GM12878 (cell line): ENCODE measurements at regions not wholly inside any gene's neighbourhood (a gene's known extent, or its start where the extent isn't known, plus 50 kb on each side); places are given as distances from the start of the nearest gene placed in this dataset.

Experiments
- ATAC-seq: fragments of 200-7000 bp; cut with Tn5 transposase; 3 replicates; pipeline ENCODE4 v1.9.1; 2020; ENCODE audit warnings: mild to moderate bottlenecking, moderate library complexity
- BruUV-seq: library from RNA; stranded (reverse); fragments of 400-500 nt; replicated peaks from 2 replicates; lab custom pipeline; 2021; lab: Mats Ljungman, UMichigan
- CTCF ChIA-PET: fragments of 300-600 bp; sonication (Branson Sonifier 250); formaldehyde crosslinking; extraction: SDS; loops from one replicate; lab custom pipeline; 2021; ENCODE audit warnings: inconsistent platforms; lab: Yijun Ruan, JAX
- POLR2A ChIA-PET: fragments of 350-600 bp; formaldehyde crosslinking; extraction: SDS; loops from one replicate; lab custom pipeline; 2021; ENCODE audit warnings: inconsistent platforms; lab: Charles Lee
- RAD21 ChIA-PET: fragments of 300-600 bp; sonication (Branson Sonifier 250); formaldehyde crosslinking; loops from one replicate; lab custom pipeline; 2023; ENCODE audit warnings: antibody characterized with exemption; ENCODE audit not compliant: unreplicated experiment; lab: Charles Lee
- SMC1A ChIA-PET: fragments of 300-600 bp; sonication (Branson Sonifier 250); formaldehyde crosslinking; loops from one replicate; lab custom pipeline; 2023; ENCODE audit not compliant: unreplicated experiment, uncharacterized antibody; lab: Charles Lee
- DNase-seq: peaks from one replicate; pipeline ENCODE4 v3.0.0-alpha.2; 2011; ENCODE audit warnings: low read depth, low spot score
- FAIRE-seq: peaks from 3 replicates; lab custom pipeline; 2011; peaks lifted over from hg19 to GRCh38; lab: Jason Lieb, UNC
- H2AFZ ChIP-seq: 2 replicates; pipeline ENCODE4 v1.6.0; 2011; ENCODE audit warnings: low read depth, low read length, control low read depth; ENCODE audit not compliant: control insufficient read depth
- H3K27ac ChIP-seq: 2 replicates; pipeline ENCODE4 v1.5.1; 2011; ENCODE audit warnings: control low read depth; ENCODE audit not compliant: control insufficient read depth, insufficient read depth
- H3K27me3 ChIP-seq, 2 experiments: replicated peaks in 1 of 2; 2 replicates each; pipeline versions ENCODE4 v1.6.0 to v1.6.1; 2011; ENCODE audit warnings: low read length in 1 of 2; ENCODE audit not compliant: control insufficient read depth in 2 of 2, insufficient read depth in 2 of 2
- H3K36me3 ChIP-seq, 2 experiments: 2 replicates each; pipeline ENCODE4 v1.5.1; 2011; ENCODE audit warnings: low read length in 1 of 2; ENCODE audit not compliant: control insufficient read depth in 2 of 2, insufficient read depth in 2 of 2
- H3K4me1 ChIP-seq: 2 replicates; pipeline ENCODE4 v1.6.1; 2011; ENCODE audit warnings: mild to moderate bottlenecking, low read length, moderate library complexity, mixed read lengths; ENCODE audit not compliant: control insufficient read depth, insufficient read depth
- H3K4me2 ChIP-seq: 2 replicates; pipeline ENCODE4 v1.6.0; 2011; ENCODE audit warnings: control low read depth; ENCODE audit not compliant: control insufficient read depth, insufficient read depth
- H3K4me3 ChIP-seq: fragments of 200-600 bp; sonication (generic); 2 replicates; pipeline ENCODE4 v1.5.1; 2016
- H3K79me2 ChIP-seq: 2 replicates; pipeline ENCODE4 v1.6.0; 2011; ENCODE audit warnings: low read length; ENCODE audit not compliant: control insufficient read depth, insufficient read depth
- H3K9ac ChIP-seq: 2 replicates; pipeline ENCODE4 v1.8.0; 2011; ENCODE audit warnings: low read length, control low read depth, mixed read lengths; ENCODE audit not compliant: control insufficient read depth, insufficient read depth
- H3K9me3 ChIP-seq: replicated peaks from 3 replicates; pipeline ENCODE4 v1.5.1; 2011; ENCODE audit warnings: mild to moderate bottlenecking, low read length; ENCODE audit not compliant: control insufficient read depth, insufficient read depth
- H4K20me1 ChIP-seq: 2 replicates; pipeline ENCODE4 v1.6.0; 2011; ENCODE audit not compliant: control insufficient read depth, insufficient read depth
- BHLHE40 ChIP-seq, 2 experiments: fragments of 450-650 bp in 1 of 2; IDR thresholded peaks; 2 replicates each; pipeline ENCODE4 v1.6.1; 2011 to 2017; ENCODE audit warnings: low read depth in 2 of 2, borderline replicate concordance in 1 of 2, improper control_type of control experiment in 1 of 2, low read length in 1 of 2, mild to moderate bottlenecking in 1 of 2
- EED ChIP-seq: sonication (generic); IDR thresholded peaks from 2 replicates; pipeline ENCODE4 v1.6.1; 2016; ENCODE audit warnings: antibody characterized with exemption, low read depth
- FOS ChIP-seq: IDR thresholded peaks from 3 replicates; pipeline ENCODE4 v1.6.1; 2011; ENCODE audit warnings: borderline replicate concordance; ENCODE audit not compliant: insufficient read length; ENCODE audit errors: extremely low read depth
- JUNB ChIP-seq: IDR thresholded peaks from 2 replicates; pipeline ENCODE4 v1.6.1; 2016; ENCODE audit warnings: antibody characterized with exemption, mild to moderate bottlenecking
- NBN ChIP-seq: fragments of 450-650 bp; IDR thresholded peaks from 2 replicates; pipeline ENCODE4 v1.6.1; 2016
- NFXL1 ChIP-seq: fragments of 450-650 bp; IDR thresholded peaks from 2 replicates; pipeline ENCODE4 v1.6.1; 2017; ENCODE audit warnings: antibody characterized with exemption, mild to moderate bottlenecking, borderline replicate concordance
- POLR2AphosphoS5 ChIP-seq: IDR thresholded peaks from 2 replicates; pipeline ENCODE4 v1.6.1; 2011; ENCODE audit warnings: mild to moderate bottlenecking, low read length, inconsistent platforms
- POU2F2 ChIP-seq: IDR thresholded peaks from 3 replicates; pipeline ENCODE4 v1.6.1; 2011; ENCODE audit warnings: low read depth, mild to moderate bottlenecking, low read length, borderline replicate concordance
- SIX5 ChIP-seq: IDR thresholded peaks from 2 replicates; pipeline ENCODE4 v1.6.1; 2011; ENCODE audit warnings: mild to moderate bottlenecking, low read depth, low read length, moderate library complexity; ENCODE audit not compliant: severe bottlenecking
- TAF1 ChIP-seq: IDR thresholded peaks from 2 replicates; pipeline ENCODE4 v1.6.1; 2011; ENCODE audit warnings: mild to moderate bottlenecking, low read depth, low read length, borderline replicate concordance
- ZNF207 ChIP-seq: fragments of 450-650 bp; IDR thresholded peaks from 2 replicates; pipeline ENCODE4 v1.6.1; 2014; ENCODE audit warnings: antibody characterized with exemption, mild to moderate bottlenecking, borderline replicate concordance
- ZNF274 ChIP-seq: IDR thresholded peaks from one replicate; pipeline ENCODE4 v1.8.0; 2011; ENCODE audit not compliant: insufficient read length, insufficient read depth
- WGBS: methylation state at CpG from one replicate; pipeline ENCODE4 v1.1.6; 2016; ENCODE audit warnings: low lambda C conversion rate; ENCODE audit not compliant: insufficient replicate concordance, insufficient coverage; ENCODE audit errors: missing lambda C conversion rate; 5-methylcytosine and 5-hydroxymethylcytosine counted together
- in situ Hi-C: fragments of 300-500 bp; cut with MboI; formaldehyde crosslinking; loops from 9 replicates; pipeline ENCODE4 v1.14.3; 2018; ENCODE audit warnings: mixed read lengths
- intact Hi-C: fragments of 100-400 bp; cut with micrococcal nuclease; formaldehyde crosslinking; loops from one replicate; pipeline ENCODE4 v1.14.2; 2022; ENCODE audit not compliant: unreplicated experiment
- TF ChIP-seq, protein P1 (sequence below): fragments of 450-650 bp; IDR thresholded peaks from 2 replicates; pipeline ENCODE4 v1.6.1; 2017; ENCODE audit warnings: mild to moderate bottlenecking, moderate library complexity
- TF ChIP-seq, protein P2 (sequence below): fragments of 450-650 bp; IDR thresholded peaks from 2 replicates; pipeline ENCODE4 v1.6.1; 2016; ENCODE audit warnings: mild to moderate bottlenecking, moderate library complexity, borderline replicate concordance

DNA sequence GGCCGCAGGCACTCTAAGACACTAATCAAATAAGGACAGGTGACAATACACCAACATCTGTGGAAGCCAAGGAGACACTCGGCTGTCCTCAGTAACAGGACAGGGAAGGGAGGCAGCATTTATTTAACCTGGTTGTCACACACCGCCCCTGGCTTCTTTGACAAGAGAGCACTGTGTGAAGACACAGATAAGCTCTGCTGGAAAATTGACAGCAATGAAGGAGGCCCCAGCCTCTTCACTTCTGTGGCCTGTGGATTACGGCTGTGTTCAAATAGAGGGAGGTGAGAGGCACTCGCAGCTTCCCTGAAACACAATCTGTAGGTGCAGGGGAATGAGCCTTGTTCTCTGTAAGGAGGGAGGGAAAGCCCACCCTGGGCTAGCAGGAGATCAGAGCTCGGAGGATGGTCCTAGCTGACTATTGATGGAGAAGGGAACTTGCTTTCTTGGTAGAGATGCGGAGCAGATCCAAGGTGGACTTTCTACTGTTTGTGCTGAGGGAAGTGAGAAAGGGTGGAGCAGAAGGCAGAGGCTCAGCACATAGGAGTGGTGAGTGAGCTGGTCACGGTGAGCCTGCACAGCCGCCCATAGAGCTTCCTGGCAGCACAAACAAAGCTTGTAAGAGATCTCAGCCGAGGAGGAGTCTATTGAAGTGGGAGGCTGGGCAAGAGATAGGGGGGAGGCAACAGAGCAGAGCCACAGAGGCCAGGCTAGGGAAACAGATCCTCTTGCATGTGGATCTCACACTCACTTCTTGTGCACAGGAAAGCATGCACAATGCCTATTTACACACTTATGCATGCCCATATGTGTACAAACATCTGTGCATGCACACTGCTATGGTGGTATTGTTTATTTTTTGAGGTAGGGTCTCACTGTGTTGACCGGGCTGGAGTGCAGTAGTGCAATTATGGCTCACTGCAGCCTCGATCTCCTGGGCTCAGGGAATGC lies 114.6 kb upstream of the THY1 start (continued):
- TF ChIP-seq POLR2AphosphoS5: no peak
- TF ChIP-seq EED: no peak

DNA sequence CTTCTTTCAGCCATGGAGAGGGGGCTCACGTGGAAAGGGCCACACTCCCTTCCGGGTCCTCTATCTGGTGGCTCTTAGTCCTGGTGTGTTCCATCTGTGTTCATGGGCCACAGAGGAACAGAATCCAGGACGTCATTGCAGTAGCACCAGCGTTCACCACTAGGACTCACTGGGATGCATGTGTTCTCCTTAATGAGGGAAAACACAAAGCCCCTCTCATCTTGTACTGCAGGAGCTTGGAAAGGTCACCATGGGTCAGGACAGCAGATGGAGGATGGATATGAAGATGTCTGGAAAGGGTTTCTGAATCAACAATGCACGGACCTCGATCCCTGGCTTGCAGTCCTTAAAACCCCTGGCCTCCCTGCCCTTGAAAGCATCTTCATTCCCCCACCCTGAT lies 113.8 kb upstream of the THY1 start:
- intact Hi-C loops: no loop called here
- DNase-seq: no peak
- H2AFZ ChIP-seq: no peak overlapping the region
- POLR2A ChIA-PET: no interaction called here
- H3K9ac ChIP-seq: no peak overlapping the region
- H3K27ac ChIP-seq: no peak overlapping the region
- in situ Hi-C loops: loop anchor here (5.0 kb wide), 1 partner anchor 54 kb away; no protein-coding TSS in a partner anchor
- RAD21 ChIA-PET: no interaction called here
- WGBS: 9% methylated on average over 6 of the region's 6 CpGs
- ATAC-seq: no peak
- H3K4me1 ChIP-seq: peaks cover 3% of the 10 kb centered on the region
- no peaks in the 10 kb centered on the region for H3K9me3 ChIP-seq
- CTCF ChIA-PET: interaction anchor here (0.9 to 1.5 kb wide), 3 partner anchors 55 to 192 kb away, joined by 3 to 5 read pairs (median 3); partner anchors contain the start of gene NECTIN1
- TF ChIP-seq NFXL1: no peak
- TF ChIP-seq NBN: no peak
- TF ChIP-seq, protein P1, sequence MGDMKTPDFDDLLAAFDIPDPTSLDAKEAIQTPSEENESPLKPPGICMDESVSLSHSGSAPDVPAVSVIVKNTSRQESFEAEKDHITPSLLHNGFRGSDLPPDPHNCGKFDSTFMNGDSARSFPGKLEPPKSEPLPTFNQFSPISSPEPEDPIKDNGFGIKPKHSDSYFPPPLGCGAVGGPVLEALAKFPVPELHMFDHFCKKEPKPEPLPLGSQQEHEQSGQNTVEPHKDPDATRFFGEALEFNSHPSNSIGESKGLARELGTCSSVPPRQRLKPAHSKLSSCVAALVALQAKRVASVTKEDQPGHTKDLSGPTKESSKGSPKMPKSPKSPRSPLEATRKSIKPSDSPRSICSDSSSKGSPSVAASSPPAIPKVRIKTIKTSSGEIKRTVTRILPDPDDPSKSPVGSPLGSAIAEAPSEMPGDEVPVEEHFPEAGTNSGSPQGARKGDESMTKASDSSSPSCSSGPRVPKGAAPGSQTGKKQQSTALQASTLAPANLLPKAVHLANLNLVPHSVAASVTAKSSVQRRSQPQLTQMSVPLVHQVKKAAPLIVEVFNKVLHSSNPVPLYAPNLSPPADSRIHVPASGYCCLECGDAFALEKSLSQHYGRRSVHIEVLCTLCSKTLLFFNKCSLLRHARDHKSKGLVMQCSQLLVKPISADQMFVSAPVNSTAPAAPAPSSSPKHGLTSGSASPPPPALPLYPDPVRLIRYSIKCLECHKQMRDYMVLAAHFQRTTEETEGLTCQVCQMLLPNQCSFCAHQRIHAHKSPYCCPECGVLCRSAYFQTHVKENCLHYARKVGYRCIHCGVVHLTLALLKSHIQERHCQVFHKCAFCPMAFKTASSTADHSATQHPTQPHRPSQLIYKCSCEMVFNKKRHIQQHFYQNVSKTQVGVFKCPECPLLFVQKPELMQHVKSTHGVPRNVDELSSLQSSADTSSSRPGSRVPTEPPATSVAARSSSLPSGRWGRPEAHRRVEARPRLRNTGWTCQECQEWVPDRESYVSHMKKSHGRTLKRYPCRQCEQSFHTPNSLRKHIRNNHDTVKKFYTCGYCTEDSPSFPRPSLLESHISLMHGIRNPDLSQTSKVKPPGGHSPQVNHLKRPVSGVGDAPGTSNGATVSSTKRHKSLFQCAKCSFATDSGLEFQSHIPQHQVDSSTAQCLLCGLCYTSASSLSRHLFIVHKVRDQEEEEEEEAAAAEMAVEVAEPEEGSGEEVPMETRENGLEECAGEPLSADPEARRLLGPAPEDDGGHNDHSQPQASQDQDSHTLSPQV: no peak
- TF ChIP-seq POU2F2: no peak
- TF ChIP-seq FOS: no peak
- TF ChIP-seq, protein P2, sequence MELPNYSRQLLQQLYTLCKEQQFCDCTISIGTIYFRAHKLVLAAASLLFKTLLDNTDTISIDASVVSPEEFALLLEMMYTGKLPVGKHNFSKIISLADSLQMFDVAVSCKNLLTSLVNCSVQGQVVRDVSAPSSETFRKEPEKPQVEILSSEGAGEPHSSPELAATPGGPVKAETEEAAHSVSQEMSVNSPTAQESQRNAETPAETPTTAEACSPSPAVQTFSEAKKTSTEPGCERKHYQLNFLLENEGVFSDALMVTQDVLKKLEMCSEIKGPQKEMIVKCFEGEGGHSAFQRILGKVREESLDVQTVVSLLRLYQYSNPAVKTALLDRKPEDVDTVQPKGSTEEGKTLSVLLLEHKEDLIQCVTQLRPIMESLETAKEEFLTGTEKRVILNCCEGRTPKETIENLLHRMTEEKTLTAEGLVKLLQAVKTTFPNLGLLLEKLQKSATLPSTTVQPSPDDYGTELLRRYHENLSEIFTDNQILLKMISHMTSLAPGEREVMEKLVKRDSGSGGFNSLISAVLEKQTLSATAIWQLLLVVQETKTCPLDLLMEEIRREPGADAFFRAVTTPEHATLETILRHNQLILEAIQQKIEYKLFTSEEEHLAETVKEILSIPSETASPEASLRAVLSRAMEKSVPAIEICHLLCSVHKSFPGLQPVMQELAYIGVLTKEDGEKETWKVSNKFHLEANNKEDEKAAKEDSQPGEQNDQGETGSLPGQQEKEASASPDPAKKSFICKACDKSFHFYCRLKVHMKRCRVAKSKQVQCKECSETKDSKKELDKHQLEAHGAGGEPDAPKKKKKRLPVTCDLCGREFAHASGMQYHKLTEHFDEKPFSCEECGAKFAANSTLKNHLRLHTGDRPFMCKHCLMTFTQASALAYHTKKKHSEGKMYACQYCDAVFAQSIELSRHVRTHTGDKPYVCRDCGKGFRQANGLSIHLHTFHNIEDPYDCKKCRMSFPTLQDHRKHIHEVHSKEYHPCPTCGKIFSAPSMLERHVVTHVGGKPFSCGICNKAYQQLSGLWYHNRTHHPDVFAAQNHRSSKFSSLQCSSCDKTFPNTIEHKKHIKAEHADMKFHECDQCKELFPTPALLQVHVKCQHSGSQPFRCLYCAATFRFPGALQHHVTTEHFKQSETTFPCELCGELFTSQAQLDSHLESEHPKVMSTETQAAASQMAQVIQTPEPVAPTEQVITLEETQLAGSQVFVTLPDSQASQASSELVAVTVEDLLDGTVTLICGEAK: no peak
- TF ChIP-seq BHLHE40 (IDR thresholded peaks at IDR 0.05; ENCODE audit: borderline replicate concordance in 1 of 2, low read depth in 2 of 2, low read length in 1 of 2): no peak
- TF ChIP-seq JUNB: no peak
- no peak for TF ChIP-seq SIX5
- no peak for TF ChIP-seq ZNF274
- TF ChIP-seq ZNF207: no peak
- TF ChIP-seq TAF1: no peak
- BruUV-seq: no TSS peak
- H3K27me3 ChIP-seq: no peaks in the 10 kb centered on the region
- H3K4me2 ChIP-seq: no peak overlapping the region
- no peaks in the 10 kb centered on the region; the same call in 1 of the 2 replicates for H4K20me1 ChIP-seq
- no peak for FAIRE-seq
- H3K79me2 ChIP-seq: no peaks in the 10 kb centered on the region
- no peak overlapping the region for H3K4me3 ChIP-seq
- SMC1A ChIA-PET: interaction anchor here (0.6 kb wide), 1 partner anchor 104 kb away, joined by 3 read pairs; no protein-coding TSS in a partner anchor
- H3K36me3 ChIP-seq: no peaks in the 10 kb centered on the region
